Right lobe of liver (tissue), 4 donors: ENCODE measurements at regions not wholly inside any gene's neighbourhood (a gene's known extent, or its start where the extent isn't known, plus 50 kb on each side); places are given as distances from the start of the nearest gene placed in this dataset.

Experiments used
- POLR2A ChIP-seq: fragments of 450-650 bp; IDR thresholded peaks from one replicate; pipeline ENCODE4 v1.6.1; 2017; ENCODE audit warnings: antibody characterized with exemption, mild to moderate bottlenecking
- TF ChIP-seq, protein P1 (sequence below), 4 donors: fragments of 200-600 bp in 3 of 4; fragments of 450-650 bp in 1 of 4; IDR thresholded peaks; one replicate each; pipeline versions ENCODE4 v1.5.1 to v1.8.0; 2016 to 2022; ENCODE audit warnings: antibody characterized with exemption in 4 of 4, mild to moderate bottlenecking in 2 of 4
- donor health status: DM: no; HTN: no; CAD: no.
- donor health status: DM: no; HTN: no; CAD: no.
- donor health status: DM: no; HTN: yes; CAD: no.

DNA sequence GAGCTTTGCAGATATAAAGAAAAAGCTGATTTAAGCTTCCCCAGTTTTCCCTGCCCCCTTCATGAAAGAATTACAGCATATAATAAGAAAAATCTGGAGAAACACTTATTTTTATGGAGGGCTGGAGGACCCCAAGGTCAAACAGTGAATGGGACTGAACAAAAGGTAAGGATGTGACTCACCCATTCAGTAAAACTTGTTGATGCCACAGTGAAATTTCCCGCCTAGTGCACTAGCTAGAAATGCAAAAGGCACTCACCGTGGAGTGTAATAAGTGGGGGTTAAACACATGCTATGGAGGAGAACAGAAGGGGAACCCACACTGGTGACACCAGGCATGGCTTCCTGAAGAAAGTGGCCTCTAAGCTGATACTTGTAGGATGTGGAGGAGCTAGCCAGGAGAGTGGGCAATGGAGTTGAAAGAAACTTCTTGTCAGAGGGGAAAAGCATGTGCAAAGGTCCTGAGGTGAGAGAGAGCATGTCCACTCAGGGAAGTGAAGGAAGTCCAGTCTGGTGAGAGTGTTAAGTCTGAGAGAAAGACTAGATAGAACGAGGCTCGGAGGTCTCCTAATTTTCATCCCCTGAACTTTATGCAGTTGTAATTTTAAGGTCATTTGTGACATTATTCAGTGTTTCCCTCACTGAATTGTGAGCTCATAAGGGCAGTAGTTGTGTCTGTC is 77.1 kb downstream of the MIAT start:
- no peak for TF ChIP-seq POLR2A
- TF ChIP-seq, protein P1, sequence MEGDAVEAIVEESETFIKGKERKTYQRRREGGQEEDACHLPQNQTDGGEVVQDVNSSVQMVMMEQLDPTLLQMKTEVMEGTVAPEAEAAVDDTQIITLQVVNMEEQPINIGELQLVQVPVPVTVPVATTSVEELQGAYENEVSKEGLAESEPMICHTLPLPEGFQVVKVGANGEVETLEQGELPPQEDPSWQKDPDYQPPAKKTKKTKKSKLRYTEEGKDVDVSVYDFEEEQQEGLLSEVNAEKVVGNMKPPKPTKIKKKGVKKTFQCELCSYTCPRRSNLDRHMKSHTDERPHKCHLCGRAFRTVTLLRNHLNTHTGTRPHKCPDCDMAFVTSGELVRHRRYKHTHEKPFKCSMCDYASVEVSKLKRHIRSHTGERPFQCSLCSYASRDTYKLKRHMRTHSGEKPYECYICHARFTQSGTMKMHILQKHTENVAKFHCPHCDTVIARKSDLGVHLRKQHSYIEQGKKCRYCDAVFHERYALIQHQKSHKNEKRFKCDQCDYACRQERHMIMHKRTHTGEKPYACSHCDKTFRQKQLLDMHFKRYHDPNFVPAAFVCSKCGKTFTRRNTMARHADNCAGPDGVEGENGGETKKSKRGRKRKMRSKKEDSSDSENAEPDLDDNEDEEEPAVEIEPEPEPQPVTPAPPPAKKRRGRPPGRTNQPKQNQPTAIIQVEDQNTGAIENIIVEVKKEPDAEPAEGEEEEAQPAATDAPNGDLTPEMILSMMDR (IDR thresholded peaks at IDR 0.05) = no peak
